BE2C (cell line): ENCODE measurements at regions not wholly inside any gene's neighbourhood (a gene's known extent, or its start where the extent isn't known, plus 50 kb on each side); places are given as distances from the start of the nearest gene placed in this dataset.

Experiments
- DNase-seq: peaks from one replicate; pipeline ENCODE4 v3.0.0-alpha.2; 2020
- H3K27me3 ChIP-seq: fragments of 250-450 bp; sonication (Bioruptor Pico); 2 replicates; pipeline ENCODE4 v1.5.1; 2020; ENCODE audit warnings: mild to moderate bottlenecking
- H3K36me3 ChIP-seq: fragments of 250-450 bp; sonication (Bioruptor Pico); 2 replicates; pipeline ENCODE4 v1.5.1; 2020; ENCODE audit warnings: mild to moderate bottlenecking
- H3K4me1 ChIP-seq: fragments of 250-450 bp; sonication (Bioruptor Pico); 2 replicates; pipeline ENCODE4 v1.5.1; 2020
- H3K4me3 ChIP-seq: 2 replicates; pipeline ENCODE4 v1.5.1; 2011; ENCODE audit warnings: low read depth, low read length
- H3K9me3 ChIP-seq: fragments of 250-450 bp; sonication (Bioruptor Pico); 2 replicates; pipeline ENCODE4 v1.5.1; 2020
- TF ChIP-seq, protein P1 (sequence below): IDR thresholded peaks from 2 replicates; pipeline ENCODE4 v1.5.1; 2012; ENCODE audit warnings: mild to moderate bottlenecking, low read depth, low read length

DNA sequence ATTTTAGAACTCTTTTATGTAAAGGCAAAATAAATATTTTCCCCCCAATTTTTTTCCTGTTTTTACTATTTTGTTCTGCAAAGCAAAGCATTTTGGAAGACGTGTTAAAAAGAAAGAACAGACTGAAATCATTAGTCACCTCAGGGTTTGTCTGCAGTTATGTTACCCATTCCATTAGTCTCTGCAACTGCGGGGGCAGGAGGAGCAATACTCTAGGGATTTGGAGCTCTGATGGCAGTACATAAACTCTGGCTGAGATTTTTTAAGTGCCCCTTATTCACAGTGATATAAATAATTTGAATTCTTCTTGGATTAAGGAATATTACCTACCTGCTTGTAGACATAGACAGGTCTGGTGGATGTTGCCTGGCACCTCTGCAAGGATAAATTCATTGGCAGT, 88.0 kb upstream of the CELF4 start:
- Histone ChIP-seq H3K36me3 (no peaks in the 10 kb centered on the region), H3K4me1 (no peaks in the 10 kb centered on the region), H3K9me3 (no peaks in the 10 kb centered on the region), H3K4me3 (no peak overlapping the region), H3K27me3 (no peaks in the 10 kb centered on the region)
- TF ChIP-seq, protein P1, sequence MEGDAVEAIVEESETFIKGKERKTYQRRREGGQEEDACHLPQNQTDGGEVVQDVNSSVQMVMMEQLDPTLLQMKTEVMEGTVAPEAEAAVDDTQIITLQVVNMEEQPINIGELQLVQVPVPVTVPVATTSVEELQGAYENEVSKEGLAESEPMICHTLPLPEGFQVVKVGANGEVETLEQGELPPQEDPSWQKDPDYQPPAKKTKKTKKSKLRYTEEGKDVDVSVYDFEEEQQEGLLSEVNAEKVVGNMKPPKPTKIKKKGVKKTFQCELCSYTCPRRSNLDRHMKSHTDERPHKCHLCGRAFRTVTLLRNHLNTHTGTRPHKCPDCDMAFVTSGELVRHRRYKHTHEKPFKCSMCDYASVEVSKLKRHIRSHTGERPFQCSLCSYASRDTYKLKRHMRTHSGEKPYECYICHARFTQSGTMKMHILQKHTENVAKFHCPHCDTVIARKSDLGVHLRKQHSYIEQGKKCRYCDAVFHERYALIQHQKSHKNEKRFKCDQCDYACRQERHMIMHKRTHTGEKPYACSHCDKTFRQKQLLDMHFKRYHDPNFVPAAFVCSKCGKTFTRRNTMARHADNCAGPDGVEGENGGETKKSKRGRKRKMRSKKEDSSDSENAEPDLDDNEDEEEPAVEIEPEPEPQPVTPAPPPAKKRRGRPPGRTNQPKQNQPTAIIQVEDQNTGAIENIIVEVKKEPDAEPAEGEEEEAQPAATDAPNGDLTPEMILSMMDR, result no peak
- DNase-seq, result no peak

DNA sequence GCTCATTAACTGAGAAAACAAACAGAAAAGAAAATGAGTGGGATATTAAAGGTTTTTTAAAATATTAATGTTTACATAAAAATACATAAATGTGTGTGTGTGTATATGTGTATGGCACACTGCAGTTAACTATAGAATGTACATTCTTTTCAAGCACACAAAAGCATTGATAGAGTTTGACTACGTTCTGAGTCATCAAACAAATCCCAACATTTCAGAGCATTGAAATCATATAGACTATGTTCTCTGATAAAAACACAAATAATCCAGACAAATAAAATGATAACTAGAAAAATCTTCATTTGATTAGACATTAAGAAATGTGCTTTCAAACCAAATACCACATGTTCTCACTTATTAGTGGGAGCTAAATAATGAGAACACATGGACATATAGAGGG, 84.3 kb upstream of the CELF4 start:
- Histone ChIP-seq H3K4me1 (no peaks in the 10 kb centered on the region), H3K27me3 (no peaks in the 10 kb centered on the region), H3K4me3 (no peak overlapping the region), H3K36me3 (no peaks in the 10 kb centered on the region), H3K9me3 (no peaks in the 10 kb centered on the region)
- DNase-seq, result no peak
- TF ChIP-seq, protein P1, result no peak

DNA sequence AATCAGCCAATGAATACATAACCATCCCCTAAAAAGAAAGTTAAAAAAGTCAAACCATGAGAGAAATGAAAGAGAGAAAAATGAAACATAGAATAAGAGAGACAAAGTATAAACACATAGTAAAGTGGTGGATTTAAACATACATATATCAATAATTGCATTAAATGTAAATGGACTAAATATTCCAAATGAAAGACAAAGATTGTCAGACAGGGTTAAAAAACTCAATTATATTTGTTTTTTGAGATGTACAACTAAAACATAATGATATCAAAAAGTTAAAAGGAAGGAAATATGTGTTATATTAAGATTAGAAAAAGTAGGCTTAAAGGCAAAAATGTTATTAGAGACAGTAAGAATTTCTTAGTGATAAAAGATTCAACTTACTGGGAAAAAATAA, 83.8 kb upstream of the CELF4 start:
- Histone ChIP-seq H3K36me3 (no peaks in the 10 kb centered on the region), H3K27me3 (no peaks in the 10 kb centered on the region), H3K4me3 (no peak overlapping the region), H3K9me3 (no peaks in the 10 kb centered on the region), H3K4me1 (no peaks in the 10 kb centered on the region)
- DNase-seq, result no peak
- TF ChIP-seq, protein P1, result no peak

DNA sequence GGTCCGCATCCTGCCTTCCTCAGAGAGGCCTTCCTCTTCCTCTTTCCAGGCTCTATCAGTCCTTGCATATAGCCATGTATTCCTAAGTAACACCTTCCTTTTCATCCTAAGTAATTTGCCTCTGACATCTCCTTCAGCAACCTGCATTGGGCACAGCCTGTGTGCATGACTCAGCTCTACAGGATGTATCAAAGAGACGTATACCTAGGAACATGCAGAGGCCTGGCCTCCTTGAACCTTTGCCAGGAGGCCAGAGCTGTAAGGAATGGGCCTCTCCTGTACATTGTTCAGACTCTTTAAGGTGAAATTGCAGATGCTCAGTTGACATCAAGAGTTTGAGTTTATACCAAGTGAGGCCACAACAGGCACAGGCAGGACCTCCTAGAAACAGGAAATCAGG, 76.0 kb upstream of the CELF4 start:
- H3K36me3 ChIP-seq, result no peaks in the 10 kb centered on the region
- no peak for DNase-seq

DNA sequence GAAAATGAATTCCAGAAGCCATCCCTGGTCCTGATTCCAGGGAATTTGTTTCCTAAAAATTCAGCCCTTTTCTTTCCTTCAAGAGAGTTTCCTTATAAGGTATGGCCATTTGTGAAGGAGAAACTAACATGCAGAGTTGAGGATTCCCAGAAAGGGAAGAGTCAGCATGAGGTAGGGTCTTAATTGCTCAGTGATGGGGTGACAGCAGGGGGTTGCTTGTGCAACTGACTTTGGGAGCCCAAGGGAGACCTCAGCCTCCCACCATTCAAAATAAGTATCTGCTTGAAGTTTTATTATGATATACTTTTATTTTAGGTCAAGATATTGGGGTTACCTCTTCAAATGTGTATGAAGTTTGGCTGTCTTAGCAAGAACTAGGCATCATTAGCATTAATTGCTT, 74.9 kb upstream of the CELF4 start:
- Histone ChIP-seq H3K27me3 (no peaks in the 10 kb centered on the region), H3K36me3 (no peaks in the 10 kb centered on the region), H3K9me3 (no peaks in the 10 kb centered on the region), H3K4me1 (no peaks in the 10 kb centered on the region), H3K4me3 (no peak overlapping the region)
- no peak for DNase-seq
- TF ChIP-seq, protein P1, result no peak

More for the DNA sequence above, 76.0 kb upstream of the CELF4 start:
- H3K4me1 ChIP-seq, result no peaks in the 10 kb centered on the region
- H3K9me3 ChIP-seq, result no peaks in the 10 kb centered on the region
- TF ChIP-seq, protein P1, result no peak
- no peaks in the 10 kb centered on the region for H3K27me3 ChIP-seq
- no peak overlapping the region for H3K4me3 ChIP-seq

DNA sequence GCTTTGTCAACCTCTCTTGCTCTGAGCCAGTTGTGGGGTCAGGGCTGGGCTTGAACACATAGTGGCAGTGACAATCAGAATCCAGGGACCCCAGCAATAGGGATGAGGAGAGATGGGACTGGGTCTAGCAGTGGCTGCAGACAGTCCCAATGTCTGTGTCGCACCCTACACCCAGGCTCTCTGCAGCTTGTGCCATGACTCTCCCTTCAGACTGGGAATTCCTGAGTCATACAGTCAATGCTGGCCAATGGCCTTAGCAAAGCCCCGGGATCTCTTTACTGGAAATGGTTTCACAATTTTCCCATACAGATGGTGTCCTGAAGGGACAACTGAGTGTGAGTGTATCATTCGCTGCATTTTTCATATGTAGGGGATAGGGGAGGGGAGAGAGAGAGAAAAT, 74.2 kb upstream of the CELF4 start:
- TF ChIP-seq, protein P1, result no peak
- Histone ChIP-seq H3K4me3 (no peak overlapping the region), H3K36me3 (no peaks in the 10 kb centered on the region), H3K27me3 (no peaks in the 10 kb centered on the region), H3K9me3 (no peaks in the 10 kb centered on the region), H3K4me1 (no peaks in the 10 kb centered on the region)
- no peak for DNase-seq
